ENCODE measurements at regions not wholly inside any gene's neighbourhood (a gene's known extent, or its start where the extent isn't known, plus 50 kb on each side); places are given as distances from the start of the nearest gene placed in this dataset.

DNA sequence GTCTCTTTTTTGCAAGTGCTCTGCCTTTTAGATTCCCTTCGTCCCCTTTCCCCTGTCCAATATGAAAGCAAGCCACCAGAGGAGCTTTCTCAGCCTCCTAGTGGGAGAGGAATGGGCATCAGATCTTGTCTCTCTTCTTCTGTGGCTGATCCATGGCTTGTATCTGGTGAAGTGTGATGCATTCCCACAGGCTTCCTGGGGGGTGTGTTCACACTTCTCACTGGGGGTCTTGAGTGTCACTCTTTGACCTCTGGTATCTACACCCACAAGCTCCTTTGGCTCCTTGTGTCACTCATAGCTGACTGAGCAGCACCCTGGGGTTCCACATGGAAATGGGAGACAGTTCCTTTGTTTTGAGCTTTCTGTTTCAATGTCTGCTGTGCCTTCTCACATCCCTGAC is 411.5 kb downstream of the GADD45G start:
- TF ChIP-seq POLR2AphosphoS5 (IDR thresholded peaks at IDR 0.05) (no peak), POLR2A (IDR thresholded peaks at IDR 0.05) (no peak), EP300 (IDR thresholded peaks at IDR 0.05) (no peak)
- TF ChIP-seq, protein P1, sequence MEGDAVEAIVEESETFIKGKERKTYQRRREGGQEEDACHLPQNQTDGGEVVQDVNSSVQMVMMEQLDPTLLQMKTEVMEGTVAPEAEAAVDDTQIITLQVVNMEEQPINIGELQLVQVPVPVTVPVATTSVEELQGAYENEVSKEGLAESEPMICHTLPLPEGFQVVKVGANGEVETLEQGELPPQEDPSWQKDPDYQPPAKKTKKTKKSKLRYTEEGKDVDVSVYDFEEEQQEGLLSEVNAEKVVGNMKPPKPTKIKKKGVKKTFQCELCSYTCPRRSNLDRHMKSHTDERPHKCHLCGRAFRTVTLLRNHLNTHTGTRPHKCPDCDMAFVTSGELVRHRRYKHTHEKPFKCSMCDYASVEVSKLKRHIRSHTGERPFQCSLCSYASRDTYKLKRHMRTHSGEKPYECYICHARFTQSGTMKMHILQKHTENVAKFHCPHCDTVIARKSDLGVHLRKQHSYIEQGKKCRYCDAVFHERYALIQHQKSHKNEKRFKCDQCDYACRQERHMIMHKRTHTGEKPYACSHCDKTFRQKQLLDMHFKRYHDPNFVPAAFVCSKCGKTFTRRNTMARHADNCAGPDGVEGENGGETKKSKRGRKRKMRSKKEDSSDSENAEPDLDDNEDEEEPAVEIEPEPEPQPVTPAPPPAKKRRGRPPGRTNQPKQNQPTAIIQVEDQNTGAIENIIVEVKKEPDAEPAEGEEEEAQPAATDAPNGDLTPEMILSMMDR (IDR thresholded peaks at IDR 0.05): no peak
- 57% methylated on average over 1 of the region's 1 CpG; no CpG with 5 or more reads in 1 of the 2 donors for WGBS, 2 donors (ENCODE audit: low coverage in 1 of 2)
- no peaks in the 10 kb centered on the region for H3K27me3 ChIP-seq
- no peak overlapping the region for H3K27ac ChIP-seq
- no peaks in the 10 kb centered on the region for H3K36me3 ChIP-seq
- H3K4me3 ChIP-seq: no peak overlapping the region
- no peak for ATAC-seq
- H3K9me3 ChIP-seq: no peaks in the 10 kb centered on the region
- H3K4me1 ChIP-seq: peaks cover 0 to 8% (median 0%) of the 10 kb centered on the region in 3 donors

DNA sequence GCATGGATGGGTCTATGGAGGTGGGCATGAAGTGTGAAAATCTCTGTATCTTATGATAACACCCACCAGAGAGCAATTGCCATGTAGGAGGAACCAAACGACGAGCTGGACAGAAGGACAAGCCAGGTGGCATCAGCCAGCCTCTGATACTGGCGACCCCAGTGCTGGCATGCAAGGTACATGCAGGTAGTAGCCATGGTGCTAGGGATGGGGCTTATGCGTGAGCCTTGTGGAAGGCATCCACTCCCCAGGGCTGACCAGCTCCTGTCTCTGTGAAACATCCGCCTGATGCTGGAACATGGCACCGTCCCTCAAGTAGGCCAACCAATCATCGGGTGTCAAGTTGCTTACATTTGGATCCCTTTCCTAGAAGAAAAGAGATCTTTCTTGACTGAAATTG is 412.9 kb downstream of the GADD45G start:
- Histone ChIP-seq H3K4me3 (no peak overlapping the region), H3K27me3 (no peaks in the 10 kb centered on the region), H3K4me1 (peaks cover 0 to 21% (median 0%) of the 10 kb centered on the region in 3 donors), H3K27ac (no peak overlapping the region), H3K36me3 (no peaks in the 10 kb centered on the region), H3K9me3 (peaks cover 0 to 4% (median 0%) of the 10 kb centered on the region in 3 donors)
- 88 to 93% methylated on average over 6 to 7 of the region's 7 CpGs for WGBS, 2 donors (ENCODE audit: low coverage in 1 of 2)
- TF ChIP-seq, protein P1 (IDR thresholded peaks at IDR 0.05): no peak
- no peak for TF ChIP-seq EP300 (IDR thresholded peaks at IDR 0.05)
- TF ChIP-seq POLR2A (IDR thresholded peaks at IDR 0.05): no peak
- TF ChIP-seq POLR2AphosphoS5 (IDR thresholded peaks at IDR 0.05): no peak
- ATAC-seq: no peak

DNA sequence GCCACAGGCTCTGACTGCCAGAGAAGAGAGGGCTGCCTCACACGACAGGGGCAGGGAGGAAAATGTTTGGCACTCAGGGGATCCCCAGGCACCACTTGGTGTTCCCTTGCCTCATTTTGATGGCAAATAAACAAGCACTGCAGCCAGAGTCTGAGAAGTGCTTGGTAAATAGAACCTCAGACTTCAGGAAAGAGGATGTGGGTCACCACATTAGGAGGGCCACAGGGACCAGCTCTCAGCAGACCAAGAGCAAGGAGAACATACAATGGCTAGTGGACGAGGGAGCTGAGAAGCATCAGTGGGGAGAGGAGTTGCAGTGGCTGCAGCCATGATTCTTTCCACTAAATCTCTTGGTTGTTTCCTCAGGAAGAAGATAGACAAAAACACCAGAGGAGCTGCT is 413.9 kb downstream of the GADD45G start:
- WGBS, 2 donors (ENCODE audit: low coverage in 1 of 2): 60 to 67% methylated on average over 1 to 2 of the region's 2 CpGs
- Histone ChIP-seq H3K27me3 (no peaks in the 10 kb centered on the region), H3K9me3 (peaks cover 0 to 4% (median 0%) of the 10 kb centered on the region in 3 donors), H3K4me3 (no peak overlapping the region), H3K27ac (no peak overlapping the region), H3K36me3 (no peaks in the 10 kb centered on the region), H3K4me1 (peaks cover 0 to 28% (median 0%) of the 10 kb centered on the region in 3 donors)
- ATAC-seq: no peak
- TF ChIP-seq EP300 (IDR thresholded peaks at IDR 0.05) (no peak), POLR2A (IDR thresholded peaks at IDR 0.05) (no peak), POLR2AphosphoS5 (IDR thresholded peaks at IDR 0.05) (no peak)
- TF ChIP-seq, protein P1 (IDR thresholded peaks at IDR 0.05): no peak

DNA sequence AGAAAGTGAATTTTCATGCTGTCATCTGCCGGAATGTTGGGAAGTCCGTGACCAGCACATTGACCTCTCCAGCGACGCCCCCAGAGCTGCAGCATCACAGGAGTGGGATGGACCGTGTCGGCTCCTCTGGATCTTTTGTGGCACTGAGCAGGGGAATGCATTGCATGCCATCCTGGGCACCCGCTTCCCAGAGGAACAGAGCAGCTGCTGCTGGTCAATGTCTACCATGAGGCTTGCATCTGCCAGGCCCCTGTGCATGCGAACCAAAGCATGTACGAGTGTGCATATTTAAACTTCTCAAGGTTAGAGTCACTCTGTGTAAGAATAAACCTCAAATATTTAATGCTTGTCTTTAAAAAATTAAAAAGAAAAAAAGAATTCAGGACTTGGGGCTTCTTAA is 414.8 kb downstream of the GADD45G start:
- Histone ChIP-seq H3K9me3 (peaks cover 0 to 4% (median 0%) of the 10 kb centered on the region in 3 donors), H3K27me3 (no peaks in the 10 kb centered on the region), H3K4me3 (no peak overlapping the region), H3K27ac (no peak overlapping the region), H3K36me3 (no peaks in the 10 kb centered on the region), H3K4me1 (peaks cover 0 to 30% (median 0%) of the 10 kb centered on the region in 3 donors)
- TF ChIP-seq POLR2AphosphoS5 (IDR thresholded peaks at IDR 0.05): no peak
- TF ChIP-seq EP300 (IDR thresholded peaks at IDR 0.05): no peak
- TF ChIP-seq POLR2A (IDR thresholded peaks at IDR 0.05): no peak
- TF ChIP-seq, protein P1 (IDR thresholded peaks at IDR 0.05): no peak
- ATAC-seq: no peak
- WGBS, 2 donors (ENCODE audit: low coverage in 1 of 2): 87% methylated on average over 8 of the region's 9 CpGs; no CpG with 5 or more reads in 1 of the 2 donors

DNA sequence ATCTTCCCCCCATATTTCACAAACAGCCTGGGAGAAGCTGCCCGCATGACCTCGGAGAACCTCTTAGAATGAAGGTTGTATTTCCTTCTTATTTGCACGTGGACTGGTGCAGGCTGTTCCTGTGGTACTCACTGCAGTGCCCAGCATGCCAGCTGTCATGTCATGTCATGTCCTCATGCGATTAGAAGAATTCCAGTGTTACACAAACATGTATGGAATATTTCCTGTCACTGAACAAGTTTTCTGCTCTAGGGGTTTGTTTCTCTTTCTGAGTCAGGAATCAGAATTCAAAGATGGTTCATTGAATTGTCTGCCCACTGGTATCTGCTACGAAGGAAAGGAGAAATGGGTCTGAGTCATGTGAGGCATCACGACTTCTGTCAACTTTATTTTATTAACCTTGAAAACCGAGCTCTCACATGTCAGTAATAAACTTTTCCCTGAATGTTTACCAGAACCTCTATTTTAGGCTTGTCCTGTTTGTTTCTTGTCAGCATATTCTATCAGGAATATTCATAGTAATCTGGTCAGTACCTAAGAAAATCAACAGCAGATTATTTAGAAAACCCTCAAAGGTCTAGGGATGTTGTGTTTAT is 415.6 kb downstream of the GADD45G start:
- H3K9me3 ChIP-seq: peaks cover 0 to 4% (median 0%) of the 10 kb centered on the region in 3 donors
- TF ChIP-seq POLR2A (IDR thresholded peaks at IDR 0.05): no peak
- TF ChIP-seq, protein P1 (IDR thresholded peaks at IDR 0.05): no peak
- TF ChIP-seq EP300 (IDR thresholded peaks at IDR 0.05): no peak
- no peak for TF ChIP-seq POLR2AphosphoS5 (IDR thresholded peaks at IDR 0.05)
- no peak for ATAC-seq
- peaks cover 0 to 31% (median 0%) of the 10 kb centered on the region in 3 donors for H3K4me1 ChIP-seq
- WGBS, 2 donors (ENCODE audit: low coverage in 1 of 2): 66 to 75% methylated on average over 7 of the region's 7 CpGs
- H3K36me3 ChIP-seq: no peaks in the 10 kb centered on the region
- H3K4me3 ChIP-seq: no peak overlapping the region
- peak overlapping the region in 2 of 4 donors; percentile 69 for H3K27ac ChIP-seq
- no peaks in the 10 kb centered on the region for H3K27me3 ChIP-seq

Measured in gastroesophageal sphincter (tissue), 4 donors.